ENCODE measurements at regions not wholly inside any gene's neighbourhood (a gene's known extent, or its start where the extent isn't known, plus 50 kb on each side); places are given as distances from the start of the nearest gene placed in this dataset.

- no peak for DNase-seq
Observed at GRCh38 chr5:54653956-54654614, 136.5 kb downstream of the SNX18 start.

GRCh38 chr5:54651482-54652076, 134.0 kb downstream of the SNX18 start:
- DNase-seq: peak in 35 of 56 donors; percentile 7 to 89 (median 46)

GRCh38 chr5:54649041-54649504, 131.5 kb downstream of the SNX18 start:
- no peak for DNase-seq

GRCh38 chr5:54646356-54647101, 129.0 kb downstream of the SNX18 start:
- peak in 34 of 56 donors; percentile 7 to 61 (median 24) for DNase-seq

- no peak for DNase-seq
Observed at GRCh38 chr5:54645882-54646355, 128.4 kb downstream of the SNX18 start.

GRCh38 chr5:54644226-54644625, 126.7 kb downstream of the SNX18 start:
- DNase-seq: no peak

GRCh38 chr5:54643685-54644106, 126.1 kb downstream of the SNX18 start:
- DNase-seq: no peak

GRCh38 chr5:54639621-54640020, 122.1 kb downstream of the SNX18 start:
- DNase-seq: no peak

- DNase-seq: no peak
Observed at GRCh38 chr5:54638106-54638505, 120.5 kb downstream of the SNX18 start.

GRCh38 chr5:54637654-54638053, 120.1 kb downstream of the SNX18 start:
- DNase-seq: peak in 2 of 56 donors; percentile 2 to 38

GRCh38 chr5:54634089-54634488, 116.5 kb downstream of the SNX18 start:
- DNase-seq: no peak

GRCh38 chr5:54632131-54632701, 114.7 kb downstream of the SNX18 start:
- peak in 13 of 56 donors; percentile 5 to 45 (median 18) for DNase-seq

- DNase-seq: no peak
Observed at GRCh38 chr5:54630738-54631359, 113.3 kb downstream of the SNX18 start.

- DNase-seq: no peak
Observed at GRCh38 chr5:54629115-54629514, 111.6 kb downstream of the SNX18 start.

GRCh38 chr5:54628050-54628449, 110.5 kb downstream of the SNX18 start:
- no peak for DNase-seq

GRCh38 chr5:54626407-54626806, 108.8 kb downstream of the SNX18 start:
- no peak for DNase-seq

GRCh38 chr5:54624805-54625568, 107.4 kb downstream of the SNX18 start:
- DNase-seq: no peak

GRCh38 chr5:54621709-54622108, 104.2 kb downstream of the SNX18 start:
- DNase-seq: no peak

- no peak for DNase-seq
Observed at GRCh38 chr5:54621048-54621447, 103.5 kb downstream of the SNX18 start.

- DNase-seq: no peak
Observed at GRCh38 chr5:54620141-54620933, 102.8 kb downstream of the SNX18 start.
